NCI-H82 (cell line): ENCODE measurements at regions not wholly inside any gene's neighbourhood (a gene's known extent, or its start where the extent isn't known, plus 50 kb on each side); places are given as distances from the start of the nearest gene placed in this dataset.
A peak's percentile ranks its signal among the peaks of the same experiment; 100 is the strongest.

Source experiments
- DNase-seq: peaks from one replicate; lab custom pipeline; 2025; lab: John Stamatoyannopoulos, UW

DNA sequence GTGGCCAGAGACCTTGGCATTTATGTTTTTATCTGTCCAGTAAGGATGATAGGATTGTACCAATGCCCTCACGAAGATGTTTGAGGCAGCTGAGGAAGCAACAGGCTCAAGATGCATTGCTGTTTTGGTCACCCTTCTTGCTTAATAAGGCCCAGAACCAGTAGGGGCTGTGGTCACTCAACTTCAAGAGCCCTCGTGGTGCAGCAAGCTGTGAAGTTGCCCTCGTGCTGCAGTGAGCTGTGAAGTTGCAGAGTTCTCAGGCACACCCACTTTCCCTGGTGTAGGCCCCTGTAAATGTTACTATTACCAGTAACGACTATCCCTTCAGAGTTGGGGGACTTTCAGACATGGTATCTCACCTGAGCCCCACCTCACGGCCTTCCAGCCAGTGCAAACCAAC, 207.6 kb upstream of the LYZL1 start:
- DNase-seq: no peak

DNA sequence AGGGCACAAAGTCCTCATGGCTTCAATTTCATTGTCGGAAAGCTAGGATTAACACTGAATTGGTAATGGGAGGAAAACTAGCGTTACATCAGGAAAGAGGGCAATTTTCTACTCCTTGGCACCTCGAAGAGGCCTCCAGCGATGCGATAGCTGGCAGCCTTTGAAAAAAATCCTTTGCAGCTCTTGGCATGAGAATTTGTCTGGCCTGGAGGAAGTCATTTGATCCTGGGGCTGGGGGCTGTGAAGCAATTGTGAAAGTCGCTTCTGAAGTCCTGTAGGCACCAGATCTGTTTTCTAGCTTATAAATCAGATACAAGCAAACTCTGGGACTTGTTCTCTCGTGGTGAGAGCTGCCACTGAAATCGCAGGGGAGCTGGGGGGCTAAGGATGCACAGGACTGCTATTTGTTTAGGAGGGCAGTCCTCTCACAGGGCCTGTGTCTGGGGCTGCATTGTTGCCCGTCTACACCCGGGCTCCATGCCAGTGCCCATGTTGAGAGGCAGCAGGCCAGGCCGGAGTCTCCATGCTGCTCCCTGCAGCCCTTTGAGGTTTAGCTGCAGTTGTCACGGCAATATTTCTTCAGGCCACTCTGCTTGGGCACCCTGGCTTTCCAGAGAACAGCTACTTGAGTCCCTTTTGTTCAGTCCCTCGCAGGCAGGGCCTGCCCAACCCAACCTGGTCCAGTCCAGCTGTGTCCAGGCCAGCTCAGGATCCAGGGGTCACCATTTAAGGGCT, 206.8 kb upstream of the LYZL1 start:
- no peak for DNase-seq

DNA sequence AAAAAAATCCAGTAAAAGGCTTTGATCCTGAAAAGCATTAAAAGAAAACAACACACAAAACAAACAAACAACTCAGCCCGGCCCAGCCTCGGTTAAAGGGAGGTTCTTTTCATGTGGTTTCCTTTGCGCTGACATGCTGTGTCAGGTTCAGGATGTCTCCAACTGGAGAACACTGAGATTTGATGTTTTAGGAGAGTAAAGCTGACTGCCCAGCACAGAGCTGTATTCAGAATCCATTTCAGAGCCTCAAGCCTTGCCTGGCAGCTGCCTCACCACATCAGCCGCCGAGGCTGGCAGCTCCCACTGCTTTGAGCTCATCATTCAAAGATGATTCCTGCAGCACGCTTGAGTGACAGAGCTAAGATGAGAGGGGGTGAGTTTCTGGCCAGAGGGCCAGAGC, 205.8 kb upstream of the LYZL1 start:
- no peak for DNase-seq

DNA sequence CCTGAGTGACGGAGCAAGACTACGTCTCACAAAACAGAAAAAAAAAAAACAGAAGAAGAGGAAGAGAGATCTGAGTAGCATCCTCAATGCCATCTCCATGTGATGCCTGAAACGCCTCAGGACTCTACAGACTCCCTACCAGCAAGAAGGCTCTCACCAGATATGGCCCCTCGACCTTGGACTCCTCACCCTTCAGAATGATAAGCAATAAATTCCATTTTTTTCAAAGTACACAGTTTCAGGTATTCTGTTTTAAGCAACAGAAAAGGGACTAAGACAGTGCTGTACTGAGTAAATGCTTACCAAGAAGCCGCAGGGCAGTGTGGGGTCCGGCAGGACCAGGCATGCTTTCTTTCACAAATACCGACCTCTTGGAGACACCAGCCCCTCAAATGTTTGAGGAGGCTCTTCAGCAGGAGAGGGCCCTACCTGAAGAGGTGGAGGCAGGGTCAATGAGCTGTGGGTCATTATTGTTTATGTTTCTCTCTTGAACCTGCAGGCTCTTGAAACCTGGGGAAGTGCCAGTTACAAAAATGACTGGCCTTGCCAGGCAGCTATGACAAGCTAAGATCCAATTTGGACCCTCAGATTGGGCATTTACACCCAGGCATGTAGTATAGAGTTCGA, 204.1 kb upstream of the LYZL1 start:
- DNase-seq: no peak

DNA sequence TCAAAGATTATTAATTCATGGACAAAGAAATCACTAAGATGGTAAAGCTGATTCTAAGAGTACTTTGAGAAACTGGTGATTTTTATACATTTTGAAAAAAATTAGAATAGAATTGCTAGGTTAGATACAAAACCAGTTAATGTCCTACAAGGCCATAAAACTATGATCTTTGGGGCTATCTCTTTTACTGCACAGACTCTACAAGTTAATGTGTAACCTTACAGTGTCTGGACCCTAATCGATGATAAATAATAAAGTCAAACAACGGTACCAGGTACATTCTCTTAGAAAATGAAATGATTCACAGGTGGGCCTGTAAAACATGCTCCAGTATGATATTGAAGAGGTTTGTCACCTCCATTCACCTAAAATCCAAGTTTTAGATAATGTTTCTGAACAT, 199.8 kb upstream of the LYZL1 start:
- DNase-seq: no peak

DNA sequence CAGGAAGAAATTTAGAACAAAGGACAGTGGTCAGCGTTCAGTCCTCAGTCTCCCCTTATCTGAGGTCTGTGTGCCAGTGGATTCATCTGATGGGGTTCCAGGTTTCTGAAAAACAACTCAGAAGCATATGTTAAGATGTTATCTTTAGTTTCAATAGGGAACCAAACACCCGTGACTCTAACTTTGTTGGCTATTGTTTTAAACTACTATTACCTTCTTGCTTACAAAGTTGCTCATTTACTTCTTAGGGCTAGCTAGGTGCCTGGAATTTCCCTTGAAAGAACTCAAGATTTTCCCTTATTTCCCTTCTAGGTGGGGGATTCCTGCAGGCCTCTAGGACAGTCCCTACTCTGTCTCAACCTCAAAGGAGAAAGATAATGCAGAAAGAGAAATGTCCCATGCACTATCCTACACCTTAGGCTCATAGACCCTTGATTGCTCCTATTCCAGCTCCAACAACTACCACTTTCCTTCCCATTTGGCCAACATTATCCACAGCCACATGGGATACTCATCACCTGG, 192.5 kb upstream of the LYZL1 start:
- DNase-seq: no peak

DNA sequence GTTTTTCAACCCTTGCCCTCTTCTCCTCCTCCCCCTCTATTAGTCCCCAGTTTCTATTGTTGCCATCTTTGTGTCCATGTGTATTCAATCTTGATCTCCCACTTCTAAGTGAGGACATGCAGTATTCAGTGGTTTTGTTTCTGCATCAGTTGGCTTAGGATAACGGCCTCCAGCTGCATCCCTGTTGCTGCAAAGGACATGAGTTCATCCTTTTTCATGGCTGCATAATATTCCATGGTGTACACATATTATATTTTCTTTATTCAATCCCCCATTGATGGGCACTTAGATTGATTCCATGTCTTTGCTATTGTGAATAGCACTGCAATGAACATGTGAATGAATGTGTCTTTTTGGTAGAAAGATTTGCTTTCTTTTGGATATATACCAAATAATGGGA, 190.4 kb upstream of the LYZL1 start:
- DNase-seq: no peak

DNA sequence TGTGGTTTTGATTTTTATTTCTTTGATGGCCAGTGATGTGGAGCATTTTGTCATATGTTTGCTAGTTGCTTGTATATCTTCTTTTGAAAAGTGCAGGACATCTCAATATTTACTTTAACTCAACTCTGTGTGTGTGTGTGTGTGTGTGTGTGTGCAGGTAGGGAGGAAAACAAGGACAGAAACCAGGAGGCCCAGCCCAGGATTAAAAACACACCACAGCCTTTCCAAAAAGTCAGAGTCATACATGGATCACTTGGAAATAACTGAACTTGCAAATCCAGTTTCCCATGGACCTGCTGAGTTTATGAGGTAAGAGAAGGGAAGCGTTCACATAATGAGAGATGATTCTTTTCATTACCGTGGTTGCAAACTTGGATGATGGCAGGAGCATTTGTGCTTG, 189.9 kb upstream of the LYZL1 start:
- DNase-seq: no peak

DNA sequence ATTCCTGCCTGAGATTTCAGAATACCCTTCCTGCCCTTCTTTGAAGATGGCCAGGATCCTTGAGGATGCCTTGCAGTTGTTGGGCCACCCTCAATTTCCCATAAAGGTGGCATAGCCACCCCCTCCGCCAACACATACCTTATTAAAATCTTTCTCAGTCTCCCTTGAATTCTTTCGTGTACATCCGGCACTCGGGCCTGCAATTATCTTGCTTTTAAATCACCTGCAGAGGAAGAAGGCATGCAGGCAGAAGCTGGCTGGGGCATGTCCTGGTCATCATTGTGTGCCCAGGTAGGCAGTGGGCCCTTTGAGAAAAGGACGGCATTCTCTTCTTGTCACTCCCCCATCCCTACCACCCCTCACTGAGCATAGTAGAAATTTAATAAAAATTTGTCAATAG, 189.5 kb upstream of the LYZL1 start:
- no peak for DNase-seq

DNA sequence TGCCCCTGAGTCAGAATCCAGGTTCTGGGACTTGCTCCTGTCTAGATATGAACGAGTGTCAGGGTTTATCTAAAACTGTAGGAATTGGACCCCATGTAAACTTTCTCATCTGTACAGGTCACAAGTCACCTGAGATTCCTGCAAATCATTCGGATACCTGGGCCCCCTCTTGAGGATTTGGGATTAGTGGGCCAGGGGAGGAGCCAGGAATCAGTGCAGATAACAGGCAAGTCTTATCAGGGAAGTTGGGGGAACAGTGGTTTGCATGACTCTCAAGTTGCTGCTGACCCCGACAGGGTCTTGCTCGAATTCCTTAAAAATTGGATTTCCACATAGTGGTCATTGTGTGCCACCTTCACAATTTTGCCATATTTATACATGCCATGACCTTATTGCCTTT, 188.4 kb upstream of the LYZL1 start:
- DNase-seq: no peak

DNA sequence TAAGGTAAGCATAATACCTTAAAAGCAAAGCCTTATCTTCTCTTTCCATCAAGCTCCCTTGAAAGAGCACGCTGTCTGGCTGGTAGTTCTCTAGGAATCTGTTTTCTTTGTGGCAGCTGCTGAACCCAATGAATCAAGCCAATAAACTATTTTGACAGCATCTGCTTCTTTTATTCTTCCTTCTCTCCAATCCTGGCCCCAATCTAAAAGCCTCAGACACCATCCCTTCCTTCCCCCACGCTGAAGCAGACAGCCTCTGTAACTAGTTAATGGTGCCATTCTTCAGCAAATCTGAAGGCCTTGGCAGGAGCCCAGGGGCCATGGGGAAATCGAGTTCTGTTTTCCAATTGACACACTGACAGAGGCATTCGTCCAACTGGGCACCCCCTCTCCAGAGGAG, 186.6 kb upstream of the LYZL1 start:
- no peak for DNase-seq

DNA sequence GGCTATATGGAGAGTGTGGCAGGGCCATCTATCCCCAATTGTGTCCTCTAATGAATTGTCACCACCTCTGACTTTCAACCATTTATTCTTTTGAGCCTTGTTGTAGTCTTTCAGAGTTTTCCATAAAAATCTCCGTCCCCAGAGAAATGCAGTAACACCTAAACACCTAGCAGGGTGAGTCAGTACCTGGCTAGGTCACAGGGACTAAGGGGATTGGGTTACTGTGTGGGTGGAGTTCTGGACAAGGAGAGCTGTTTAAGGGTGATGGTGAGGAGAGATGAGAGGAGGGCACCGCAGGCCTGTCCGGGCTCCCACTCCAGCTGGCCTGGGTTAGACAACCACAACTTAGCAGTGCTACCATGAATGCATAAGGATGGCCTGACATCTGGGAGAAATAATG, 186.2 kb upstream of the LYZL1 start:
- no peak for DNase-seq

DNA sequence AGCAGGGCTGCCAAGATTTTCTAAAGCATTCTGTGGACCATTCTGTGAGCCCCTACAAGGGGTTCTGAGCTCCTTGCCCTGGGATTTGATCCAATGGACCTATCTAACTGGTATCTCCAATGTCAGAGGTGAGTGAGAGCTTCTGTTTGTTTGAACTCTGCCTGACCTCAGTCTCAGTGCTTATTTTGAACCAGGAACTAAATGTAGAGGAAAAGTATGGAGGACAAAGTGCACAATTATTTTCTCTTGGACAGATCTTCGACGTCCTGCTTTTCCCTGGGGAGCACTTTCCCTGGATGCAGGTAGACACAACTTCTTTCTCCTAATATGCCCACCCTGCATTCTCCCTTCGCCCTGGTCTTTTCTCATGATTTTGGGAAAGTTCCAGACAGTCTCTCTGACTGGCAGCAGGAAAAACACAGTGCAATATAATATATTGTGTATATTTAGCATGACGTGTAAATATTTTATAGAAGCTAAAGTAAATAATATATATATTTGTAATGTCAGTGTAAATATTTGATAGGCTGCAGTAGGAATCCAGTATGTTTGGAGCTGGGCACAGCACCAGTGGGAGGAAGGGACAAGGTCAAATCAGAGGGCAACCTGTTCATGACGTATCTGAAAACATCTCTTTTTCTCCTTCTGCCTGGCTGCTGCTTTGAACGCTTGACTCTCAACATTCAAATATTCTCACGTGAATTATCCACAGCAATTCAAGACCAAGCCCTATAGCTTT, 184.0 kb upstream of the LYZL1 start:
- no peak for DNase-seq

DNA sequence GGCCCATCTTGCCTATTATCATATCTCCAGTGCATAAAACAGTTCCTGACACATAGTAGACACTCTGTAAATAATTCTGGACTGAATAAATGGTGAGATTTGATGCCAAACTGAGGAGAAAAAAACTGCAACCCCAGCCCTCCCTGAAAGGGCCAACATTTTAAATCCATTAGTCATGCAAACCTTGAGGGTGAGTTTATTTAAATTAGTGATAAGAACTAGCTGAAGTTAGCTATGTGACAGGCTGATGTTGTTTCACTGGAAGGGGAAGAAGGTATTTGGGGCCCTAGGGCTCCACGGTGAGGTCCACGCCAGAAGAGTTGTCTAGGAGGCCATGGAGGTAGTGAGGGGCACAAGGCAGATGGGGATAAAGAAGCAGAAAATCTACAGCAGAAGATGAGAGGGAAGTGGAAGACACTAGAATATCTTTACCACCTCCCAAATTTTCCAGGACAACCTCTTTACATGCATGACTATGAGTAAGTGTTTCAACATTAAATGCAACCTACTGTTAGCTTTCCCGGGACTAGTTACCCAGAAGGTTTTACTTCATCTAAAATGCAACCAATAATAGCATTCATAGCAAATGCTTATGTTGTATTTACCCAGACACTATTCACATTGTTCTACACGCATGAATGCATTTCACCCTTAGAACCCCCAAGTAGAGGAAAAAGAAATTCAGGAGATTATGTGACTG, 183.2 kb upstream of the LYZL1 start:
- no peak for DNase-seq

DNA sequence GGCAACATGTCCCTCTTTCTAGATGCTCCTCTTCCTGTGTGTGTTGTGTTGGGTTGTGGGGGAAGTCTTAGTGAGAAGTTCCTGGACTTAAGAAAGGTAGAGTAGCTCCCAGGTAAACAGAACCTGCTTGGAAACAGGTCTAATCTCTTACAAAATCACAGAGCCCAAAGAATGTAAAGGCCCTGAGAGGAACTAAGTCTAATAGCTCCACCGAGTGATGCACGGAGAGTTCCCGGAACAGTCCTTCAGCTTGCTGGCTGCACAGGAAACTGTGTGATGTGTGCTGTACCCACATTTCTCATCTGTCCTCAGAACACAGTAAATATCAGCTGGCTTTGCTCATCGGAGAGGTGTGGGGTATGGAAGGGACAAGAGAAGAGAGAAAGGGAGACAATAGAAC, 182.6 kb upstream of the LYZL1 start:
- DNase-seq: no peak

DNA sequence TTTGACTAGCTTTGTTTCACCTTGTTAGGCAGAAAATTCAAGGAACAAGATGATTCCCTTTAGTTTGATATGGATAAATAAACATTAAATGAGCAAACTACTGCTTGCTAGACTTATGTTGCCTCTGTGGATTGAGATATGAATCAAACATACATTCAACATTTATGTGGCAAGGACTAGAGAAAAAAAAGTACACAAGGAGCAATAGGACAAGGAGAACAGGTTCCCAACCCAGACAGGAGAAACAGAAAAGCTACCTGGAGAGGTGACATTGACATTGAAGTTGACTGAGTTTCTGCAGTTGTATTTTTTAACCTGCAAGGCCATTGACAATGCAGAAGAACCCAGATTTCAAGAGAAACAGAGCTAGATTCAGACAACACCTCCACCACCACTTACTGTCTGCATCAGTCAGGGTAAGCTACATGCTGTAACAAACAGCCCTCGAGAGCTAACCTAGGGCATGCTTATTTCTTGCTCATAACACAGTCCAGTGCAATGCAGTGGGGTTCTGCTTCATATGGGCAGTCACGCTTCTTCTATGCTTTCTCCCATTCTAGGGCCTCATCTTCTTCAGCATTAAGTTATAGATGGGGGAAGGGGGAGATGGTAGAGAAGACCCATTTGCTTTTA, 180.9 kb upstream of the LYZL1 start:
- no peak for DNase-seq

DNA sequence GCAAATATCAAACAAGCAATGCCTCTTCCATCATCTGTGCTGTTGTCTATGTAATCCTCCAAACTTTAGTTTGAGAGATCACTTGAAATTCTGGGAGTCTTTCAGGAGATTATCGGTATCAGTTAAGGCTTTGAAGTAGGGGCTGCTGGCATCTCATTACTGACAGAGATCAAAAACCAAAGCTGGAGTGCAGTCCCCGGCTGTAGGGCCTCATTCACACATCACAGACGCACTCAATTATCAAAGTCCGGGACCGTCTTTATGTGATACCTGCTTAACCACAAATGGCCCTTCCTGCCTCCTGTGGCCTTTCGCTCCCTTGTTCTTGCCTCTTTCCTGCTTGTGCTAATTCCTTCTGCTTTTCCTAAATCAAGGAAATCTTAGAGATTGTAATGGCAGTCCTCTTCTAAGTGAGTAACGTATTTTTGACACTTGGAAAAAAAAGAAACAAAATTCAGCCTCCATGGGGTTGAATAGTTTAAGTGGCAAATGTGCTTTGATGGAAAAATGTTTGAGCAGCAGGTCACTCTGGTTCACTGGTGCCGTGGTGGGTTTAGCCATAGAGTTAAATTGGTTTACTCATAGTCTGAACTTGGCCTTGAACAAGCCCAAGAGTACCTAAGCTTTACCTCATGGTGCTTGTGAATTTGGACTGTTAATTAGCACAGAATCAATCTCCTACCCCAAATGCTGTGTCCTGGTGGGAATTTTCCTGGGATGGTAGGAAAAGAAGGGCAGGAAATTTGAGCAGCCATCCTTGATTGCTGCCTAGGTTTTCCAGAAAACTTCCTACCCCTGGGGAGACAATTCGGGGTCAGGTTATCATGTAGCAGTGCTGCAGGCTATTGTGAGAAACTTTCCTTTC, 178.9 kb upstream of the LYZL1 start:
- peak; percentile 13 for DNase-seq

DNA sequence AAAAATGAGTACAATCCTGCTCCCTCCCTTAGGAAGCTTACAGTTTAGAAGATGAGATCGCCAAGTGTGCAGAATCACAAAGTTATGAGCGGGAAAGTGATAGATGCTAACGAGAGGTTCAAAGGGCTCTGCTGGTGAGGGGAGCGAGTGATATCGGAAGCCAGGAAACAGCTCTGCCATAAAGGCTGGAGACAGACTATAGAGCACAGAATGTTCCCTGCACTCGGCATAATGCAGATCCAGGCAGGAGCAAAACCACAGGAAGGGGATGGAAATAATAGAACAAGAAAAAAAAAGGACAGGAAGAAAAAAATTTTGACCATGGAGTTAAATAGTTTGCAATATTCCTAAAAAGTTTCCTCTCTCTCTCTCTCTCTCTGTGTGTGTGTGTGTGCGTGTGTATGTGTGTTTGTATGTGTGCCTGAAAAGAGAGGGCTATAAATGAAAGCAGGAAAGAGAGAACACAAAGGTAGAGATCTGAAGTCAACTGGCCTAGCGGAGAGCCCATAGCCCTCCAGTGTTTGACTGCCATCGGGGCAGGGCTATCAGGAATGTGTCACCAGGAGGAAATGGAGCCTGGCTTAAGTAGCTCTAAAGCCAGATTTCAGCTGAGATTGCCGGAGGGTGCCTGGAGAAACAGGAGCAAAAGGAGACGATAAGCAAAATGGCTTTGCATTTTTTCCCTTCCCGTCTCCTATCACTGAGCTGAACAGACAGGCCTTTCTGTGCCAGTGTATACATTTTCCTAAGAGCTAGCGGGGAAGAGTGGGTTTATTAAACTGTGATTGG, 175.8 kb upstream of the LYZL1 start:
- DNase-seq: no peak

DNA sequence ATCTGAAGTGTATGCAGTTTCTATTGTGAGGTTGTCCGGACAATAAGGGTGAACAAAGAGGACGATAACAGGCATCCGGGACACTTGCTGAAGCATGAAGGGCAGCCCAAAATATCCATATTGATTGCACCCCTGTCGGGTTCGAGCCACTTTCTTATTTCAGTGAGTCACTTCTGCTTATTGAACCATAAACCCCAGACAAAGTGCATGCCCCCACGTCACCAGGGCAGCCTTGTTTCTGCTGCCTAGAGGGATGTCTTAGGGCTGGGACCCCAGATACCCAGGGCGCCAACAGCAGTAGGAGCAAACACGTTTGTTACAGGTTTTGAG, 175.3 kb upstream of the LYZL1 start:
- DNase-seq: no peak

DNA sequence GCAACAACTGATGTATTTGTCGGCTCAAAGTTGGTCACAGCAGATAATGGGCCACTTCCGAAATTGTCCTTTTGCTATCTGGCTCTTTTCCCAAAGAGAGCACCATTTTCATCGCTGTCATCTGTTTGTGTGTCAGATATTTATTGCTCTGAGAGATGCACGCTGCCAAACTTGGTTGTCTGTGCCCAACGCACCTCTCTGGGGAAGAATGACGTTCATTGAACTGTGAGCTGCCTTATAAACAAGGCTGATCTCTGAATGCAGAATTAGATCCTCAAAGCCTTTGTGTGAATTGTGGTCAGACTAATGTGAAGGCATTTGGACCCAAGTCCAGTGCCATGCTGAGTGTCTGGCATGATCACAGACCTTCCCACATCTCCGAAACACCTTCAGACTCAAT, 174.7 kb upstream of the LYZL1 start:
- no peak for DNase-seq
